GM19025 (cell line): ENCODE measurements at regions not wholly inside any gene's neighbourhood (a gene's known extent, or its start where the extent isn't known, plus 50 kb on each side); places are given as distances from the start of the nearest gene placed in this dataset.
"Not testable (repeated sequence)": the region's sequence is repeated elsewhere in the genome, so short reads cannot be mapped to it uniquely, and the experiment has no call there.

Source experiments
- ATAC-seq: cut with Tn5 transposase; IDR thresholded peaks from one replicate; pipeline ENCODE4 v1.9.1; 2021; ENCODE audit warnings: mild to moderate bottlenecking, low read depth, moderate library complexity; ENCODE audit not compliant: unreplicated experiment

GRCh38 chr9:75505654-75506053 lies 384.8 kb upstream of the PCSK5 start:
- no peak for ATAC-seq

- ATAC-seq: no peak
These were observed 361.0 kb upstream of the PCSK5 start for GRCh38 chr9:75529463-75529862.

GRCh38 chr9:75531588-75531987 lies 358.9 kb upstream of the PCSK5 start:
- no peak for ATAC-seq

- no peak for ATAC-seq
These were observed 358.0 kb upstream of the PCSK5 start for GRCh38 chr9:75532233-75533050.

GRCh38 chr9:75539523-75539922 lies 350.9 kb upstream of the PCSK5 start:
- ATAC-seq: no peak

- no peak for ATAC-seq
These were observed 350.3 kb upstream of the PCSK5 start for GRCh38 chr9:75540185-75540584.

GRCh38 chr9:75541734-75542133 lies 348.7 kb upstream of the PCSK5 start:
- no peak for ATAC-seq

GRCh38 chr9:75544815-75545214 lies 345.7 kb upstream of the PCSK5 start:
- ATAC-seq: no peak

- no peak for ATAC-seq
These were observed 345.2 kb upstream of the PCSK5 start for GRCh38 chr9:75545287-75545686.

- ATAC-seq: no peak
These were observed 341.6 kb upstream of the PCSK5 start for GRCh38 chr9:75548871-75549270.

GRCh38 chr9:75551861-75552260 lies 338.6 kb upstream of the PCSK5 start:
- no peak for ATAC-seq

- ATAC-seq: no peak
These were observed 337.5 kb upstream of the PCSK5 start for GRCh38 chr9:75552941-75553340.

GRCh38 chr9:75566813-75567212 lies 323.7 kb upstream of the PCSK5 start:
- ATAC-seq: not testable (repeated sequence)

GRCh38 chr9:75570538-75570937 lies 319.9 kb upstream of the PCSK5 start:
- ATAC-seq: no peak

- ATAC-seq: no peak
These were observed 315.9 kb upstream of the PCSK5 start for GRCh38 chr9:75574569-75574968.

GRCh38 chr9:75582870-75583269 lies 307.6 kb upstream of the PCSK5 start:
- no peak for ATAC-seq

GRCh38 chr9:75588808-75589207 lies 301.7 kb upstream of the PCSK5 start:
- no peak for ATAC-seq

- no peak for ATAC-seq
These were observed 301.0 kb upstream of the PCSK5 start for GRCh38 chr9:75589497-75589896.

GRCh38 chr9:75591972-75592371 lies 298.5 kb upstream of the PCSK5 start:
- no peak for ATAC-seq

- no peak for ATAC-seq
These were observed 297.9 kb upstream of the PCSK5 start for GRCh38 chr9:75592586-75592985.

GRCh38 chr9:75593920-75594319 lies 296.6 kb upstream of the PCSK5 start:
- no peak for ATAC-seq

- ATAC-seq: no peak
These were observed 291.3 kb upstream of the PCSK5 start for GRCh38 chr9:75599126-75599525.

GRCh38 chr9:75601280-75601679 lies 289.2 kb upstream of the PCSK5 start:
- no peak for ATAC-seq
